RKO (cell line): ENCODE measurements at regions not wholly inside any gene's neighbourhood (a gene's known extent, or its start where the extent isn't known, plus 50 kb on each side); places are given as distances from the start of the nearest gene placed in this dataset.

Experiments used
- DNase-seq: peaks from one replicate; pipeline ENCODE4 v3.0.0-alpha.2; 2016; ENCODE audit warnings: low spot score

- no peak for DNase-seq
Measured at GRCh38 chr2:163368655-163369054, 367.2 kb downstream of the FIGN start.

- DNase-seq: no peak
Measured at GRCh38 chr2:163367825-163368582, 367.8 kb downstream of the FIGN start.

- no peak for DNase-seq
Measured at GRCh38 chr2:163364736-163365135, 371.1 kb downstream of the FIGN start.

- DNase-seq: no peak
Measured at GRCh38 chr2:163353551-163353950, 382.3 kb downstream of the FIGN start.

- no peak for DNase-seq
Measured at GRCh38 chr2:163351966-163352365, 383.8 kb downstream of the FIGN start.

GRCh38 chr2:163351143-163351542 lies 384.7 kb downstream of the FIGN start:
- DNase-seq: no peak

GRCh38 chr2:163348857-163349380 lies 386.9 kb downstream of the FIGN start:
- peak; percentile 49 for DNase-seq

- no peak for DNase-seq
Measured at GRCh38 chr2:163347982-163348856, 387.6 kb downstream of the FIGN start.

GRCh38 chr2:163345795-163346573 lies 389.8 kb downstream of the FIGN start:
- peak; percentile 83 for DNase-seq

GRCh38 chr2:163343316-163343715 lies 392.5 kb downstream of the FIGN start:
- peak; percentile 2 for DNase-seq

- DNase-seq: no peak
Measured at GRCh38 chr2:163341426-163341825, 394.4 kb downstream of the FIGN start.

GRCh38 chr2:163338270-163338669 lies 397.5 kb downstream of the FIGN start:
- DNase-seq: no peak

GRCh38 chr2:163324677-163325076 lies 411.1 kb downstream of the FIGN start:
- DNase-seq: no peak

- peak; percentile 47 for DNase-seq
Measured at GRCh38 chr2:163319006-163319405, 416.8 kb downstream of the FIGN start.

- no peak for DNase-seq
Measured at GRCh38 chr2:163314712-163315111, 421.1 kb downstream of the FIGN start.

- no peak for DNase-seq
Measured at GRCh38 chr2:163312713-163313112, 423.1 kb downstream of the FIGN start.

- no peak for DNase-seq
Measured at GRCh38 chr2:163306647-163307046, 429.2 kb downstream of the FIGN start.

- DNase-seq: no peak
Measured at GRCh38 chr2:163302141-163302540, 433.7 kb downstream of the FIGN start.

GRCh38 chr2:163291790-163292189 lies 444.0 kb downstream of the FIGN start:
- no peak for DNase-seq

- DNase-seq: no peak
Measured at GRCh38 chr2:163281717-163282116, 443.1 kb upstream of the KCNH7 start.

- no peak for DNase-seq
Measured at GRCh38 chr2:163269374-163270021, 430.9 kb upstream of the KCNH7 start.

- peak; percentile 63 for DNase-seq
Measured at GRCh38 chr2:163266772-163267171, 428.2 kb upstream of the KCNH7 start.
